MCF 10A (cell line): ENCODE measurements at regions not wholly inside any gene's neighbourhood (a gene's known extent, or its start where the extent isn't known, plus 50 kb on each side); places are given as distances from the start of the nearest gene placed in this dataset.
"Not testable (repeated sequence)": the region's sequence is repeated elsewhere in the genome, so short reads cannot be mapped to it uniquely, and the experiment has no call there.

Experiments
- BruUV-seq: library from RNA; stranded (reverse); fragments of 400-500 nt; replicated peaks from 2 replicates; lab custom pipeline; 2021; lab: Mats Ljungman, UMichigan
- CTCF ChIA-PET: fragments of 300-600 bp; sonication (Branson Sonifier 250); formaldehyde crosslinking; extraction: SDS; loops from one replicate; lab custom pipeline; 2021; ENCODE audit warnings: antibody characterized with exemption, inconsistent platforms; lab: Yijun Ruan, JAX
- POLR2A ChIA-PET: fragments of 300-600, 350-650 bp; sonication (Branson Sonifier 250); formaldehyde crosslinking; extraction: SDS; loops from one replicate; lab custom pipeline; 2020; ENCODE audit warnings: antibody characterized with exemption, inconsistent platforms; lab: Yijun Ruan, JAX
- DNase-seq: peaks from one replicate; pipeline ENCODE4 v3.0.0-alpha.2; 2018; ENCODE audit not compliant: unreplicated experiment
- H3K27ac Mint-ChIP-seq: one replicate; pipeline ENCODE4 v1.8.0; 2022; ENCODE audit warnings: mild to moderate bottlenecking, low read depth, mixed read lengths; ENCODE audit not compliant: unreplicated experiment
- H3K27me3 Mint-ChIP-seq: one replicate; pipeline ENCODE4 v1.8.0; 2022; ENCODE audit warnings: mixed read lengths; ENCODE audit not compliant: insufficient read depth, unreplicated experiment
- H3K36me3 Mint-ChIP-seq: one replicate; pipeline ENCODE4 v1.8.0; 2022; ENCODE audit warnings: mild to moderate bottlenecking, moderate library complexity, mixed read lengths; ENCODE audit not compliant: insufficient read depth, unreplicated experiment
- H3K4me1 Mint-ChIP-seq: one replicate; pipeline ENCODE4 v1.8.0; 2022; ENCODE audit warnings: mixed read lengths; ENCODE audit not compliant: insufficient read depth, unreplicated experiment
- H3K4me3 Mint-ChIP-seq: one replicate; pipeline ENCODE4 v1.8.0; 2022; ENCODE audit warnings: mild to moderate bottlenecking, moderate library complexity, mixed read lengths; ENCODE audit not compliant: unreplicated experiment
- H3K9me3 Mint-ChIP-seq: one replicate; pipeline ENCODE4 v1.8.0; 2022; ENCODE audit warnings: mixed read lengths; ENCODE audit not compliant: unreplicated experiment
- intact Hi-C: fragments of 100-400 bp; cut with micrococcal nuclease; formaldehyde crosslinking; loops from 2 replicates; pipeline ENCODE4 v1.14.1; 2022

- H3K27me3 Mint-ChIP-seq, H3K9me3 Mint-ChIP-seq, POLR2A ChIA-PET, BruUV-seq, H3K27ac Mint-ChIP-seq, intact Hi-C loops, H3K4me3 Mint-ChIP-seq, CTCF ChIA-PET, H3K36me3 Mint-ChIP-seq, DNase-seq, H3K4me1 Mint-ChIP-seq: not testable (repeated sequence)
These were observed 202.4 kb downstream of the ANKRD36 start for GRCh38 chr2:97315358-97315757.

GRCh38 chr2:97312426-97312825 lies 199.5 kb downstream of the ANKRD36 start:
- H3K4me1 Mint-ChIP-seq: not testable (repeated sequence)

DNA sequence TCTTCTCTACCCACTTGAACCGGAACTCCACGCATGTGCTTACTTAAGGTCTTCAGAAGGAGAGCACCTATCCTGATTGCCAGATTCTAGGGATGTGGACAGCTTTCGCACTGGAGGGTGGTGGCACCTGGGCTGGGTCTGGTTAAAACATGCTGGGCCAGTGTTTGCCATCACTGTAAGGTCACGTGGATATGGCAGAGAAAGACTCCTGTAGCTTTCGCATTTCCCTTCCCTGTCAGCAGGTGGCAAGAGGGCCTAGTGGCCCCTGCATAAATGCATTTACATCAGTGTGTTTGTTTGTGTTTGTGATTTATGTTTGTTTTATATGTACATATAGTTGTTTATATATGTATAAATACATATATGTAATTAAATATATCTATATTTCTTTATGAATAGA lies 192.5 kb downstream of the ANKRD36 start:
- H3K9me3 Mint-ChIP-seq, POLR2A ChIA-PET, H3K4me3 Mint-ChIP-seq, intact Hi-C loops, H3K27me3 Mint-ChIP-seq, H3K27ac Mint-ChIP-seq, H3K4me1 Mint-ChIP-seq, H3K36me3 Mint-ChIP-seq, CTCF ChIA-PET, BruUV-seq, DNase-seq: not testable (repeated sequence)

More at GRCh38 chr2:97312426-97312825, 199.5 kb downstream of the ANKRD36 start:
- H3K4me3 Mint-ChIP-seq, POLR2A ChIA-PET, CTCF ChIA-PET, BruUV-seq, intact Hi-C loops, H3K36me3 Mint-ChIP-seq, H3K9me3 Mint-ChIP-seq, DNase-seq, H3K27me3 Mint-ChIP-seq, H3K27ac Mint-ChIP-seq: not testable (repeated sequence)

DNA sequence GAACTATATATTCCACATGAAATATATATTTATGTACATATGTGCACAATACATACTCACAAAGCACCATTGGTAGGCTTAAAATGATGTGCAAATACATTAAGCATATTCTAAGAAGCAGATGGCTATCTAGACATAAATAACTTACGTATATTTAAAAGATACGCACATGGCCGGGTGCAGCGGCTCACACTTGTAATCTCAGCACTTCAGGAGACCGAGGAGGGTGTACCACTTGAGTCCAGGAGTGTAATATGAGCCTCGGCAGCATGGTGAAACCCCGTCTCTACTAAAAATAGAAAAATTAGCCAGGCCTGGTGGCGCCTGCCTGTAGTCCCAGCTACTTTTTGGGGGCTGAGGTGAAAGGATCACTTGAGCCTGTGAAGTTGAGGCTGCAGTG lies 189.9 kb downstream of the ANKRD36 start:
- BruUV-seq, H3K4me1 Mint-ChIP-seq, POLR2A ChIA-PET, H3K4me3 Mint-ChIP-seq, H3K9me3 Mint-ChIP-seq, DNase-seq, CTCF ChIA-PET, intact Hi-C loops, H3K36me3 Mint-ChIP-seq, H3K27me3 Mint-ChIP-seq, H3K27ac Mint-ChIP-seq: not testable (repeated sequence)

DNA sequence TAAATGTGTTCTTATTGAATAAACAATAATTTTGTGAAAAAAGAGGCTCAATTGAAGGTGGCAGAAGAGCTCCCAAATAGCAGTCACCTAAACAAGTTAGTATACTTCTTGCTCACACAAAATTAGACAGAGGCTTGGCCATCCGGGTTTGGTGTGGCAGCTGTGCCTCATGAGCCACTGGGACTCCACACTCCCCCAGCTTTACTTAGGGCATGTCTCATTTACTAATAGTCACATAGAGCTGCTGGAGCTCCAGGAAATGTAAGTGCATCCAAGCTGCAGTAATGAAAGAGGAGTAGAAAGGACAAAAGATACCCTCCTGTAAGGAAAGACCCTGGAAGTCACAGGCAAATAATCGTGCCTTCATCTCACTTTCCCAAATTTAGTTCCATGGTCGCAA lies 188.8 kb downstream of the ANKRD36 start:
- BruUV-seq, H3K27ac Mint-ChIP-seq, POLR2A ChIA-PET, H3K4me3 Mint-ChIP-seq, H3K27me3 Mint-ChIP-seq, CTCF ChIA-PET, intact Hi-C loops, H3K36me3 Mint-ChIP-seq, H3K4me1 Mint-ChIP-seq, H3K9me3 Mint-ChIP-seq, DNase-seq: not testable (repeated sequence)
